Lower leg skin (tissue), 3 donors: ENCODE measurements at regions not wholly inside any gene's neighbourhood (a gene's known extent, or its start where the extent isn't known, plus 50 kb on each side); places are given as distances from the start of the nearest gene placed in this dataset.

Experiments
- CTCF ChIP-seq, 3 donors: fragments of 450-650 bp; IDR thresholded peaks; one replicate each; pipeline ENCODE4 v1.5.1; 2016; ENCODE audit warnings: antibody characterized with exemption in 3 of 3, mild to moderate bottlenecking in 3 of 3, moderate library complexity in 2 of 3
- POLR2A ChIP-seq, 2 donors: fragments of 450-650 bp; IDR thresholded peaks; one replicate each; pipeline ENCODE4 v1.6.1; 2016 to 2017; ENCODE audit warnings: antibody characterized with exemption in 2 of 2, mild to moderate bottlenecking in 1 of 2, moderate library complexity in 1 of 2

- no peak for TF ChIP-seq CTCF (IDR thresholded peaks at IDR 0.05)
- no peak for TF ChIP-seq POLR2A (IDR thresholded peaks at IDR 0.05)
These were observed 206.8 kb downstream of the ZNF326 start for GRCh38 chr1:90201467-90202358.
